ENCODE measurements at regions not wholly inside any gene's neighbourhood (a gene's known extent, or its start where the extent isn't known, plus 50 kb on each side); places are given as distances from the start of the nearest gene placed in this dataset.

- TF ChIP-seq YY1 (IDR thresholded peaks at IDR 0.05; ENCODE audit: insufficient read depth, insufficient read length) (no peak), SUZ12 (IDR thresholded peaks at IDR 0.05; ENCODE audit: extremely low read depth, insufficient read depth, insufficient read length) (no peak), ZNF274 (IDR thresholded peaks at IDR 0.05; ENCODE audit: low read depth, low read length) (no peak)
These were observed 70.4 kb upstream of the PRDM9 start for GRCh38 chr5:23437011-23437410.

All from NT2/D1 (cell line).